ENCODE measurements at regions not wholly inside any gene's neighbourhood (a gene's known extent, or its start where the extent isn't known, plus 50 kb on each side); places are given as distances from the start of the nearest gene placed in this dataset.

DNA sequence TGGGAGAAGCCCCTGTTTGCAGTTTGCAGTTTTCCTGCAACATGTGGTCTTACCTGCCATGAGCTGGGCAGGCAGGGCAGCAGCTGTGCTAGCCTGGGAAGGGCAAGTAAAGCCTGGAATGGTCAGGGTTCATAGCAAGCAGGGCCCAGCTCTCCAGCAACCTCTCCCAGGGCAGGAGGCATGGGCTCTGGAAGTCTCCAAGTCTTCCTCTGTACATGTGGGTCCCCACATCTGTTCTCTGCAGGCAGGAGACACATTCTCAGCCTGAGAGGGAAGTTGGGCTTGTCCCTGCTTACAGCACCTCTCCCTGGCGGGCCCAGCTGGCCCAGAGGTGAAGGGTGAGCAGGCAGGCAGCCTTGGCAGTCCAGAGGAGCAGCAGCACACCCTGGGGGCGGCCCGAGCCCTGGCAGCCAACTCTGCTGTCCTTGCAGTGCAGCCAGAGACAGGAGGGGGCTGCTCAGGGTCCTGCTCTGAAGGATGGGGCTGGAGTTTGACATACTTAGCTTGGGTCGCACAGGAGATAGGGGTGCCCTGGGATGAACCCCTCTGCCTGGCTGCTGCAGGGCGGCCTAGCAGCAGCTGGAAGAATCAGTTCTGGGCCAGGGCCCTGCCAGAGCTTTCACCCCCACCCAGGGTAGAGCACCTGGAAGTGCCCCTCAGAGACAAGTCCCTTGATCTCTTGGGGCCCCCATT, 176.0 kb downstream of the MRPL14 start:
- Mint-ChIP-seq H3K4me3 (no peak overlapping the region), H3K27me3 (ENCODE audit: insufficient read depth) (peaks cover 5% of the 10 kb centered on the region), H3K9me3 (peaks cover 6% of the 10 kb centered on the region), H3K4me1 (ENCODE audit: low read depth) (no peaks in the 10 kb centered on the region), H3K27ac (no peak overlapping the region), H3K36me3 (ENCODE audit: low read depth) (no peaks in the 10 kb centered on the region)
- no peak for DNase-seq (ENCODE audit: low spot score)
- intact Hi-C loops (cut with micrococcal nuclease) = no loop called here

DNA sequence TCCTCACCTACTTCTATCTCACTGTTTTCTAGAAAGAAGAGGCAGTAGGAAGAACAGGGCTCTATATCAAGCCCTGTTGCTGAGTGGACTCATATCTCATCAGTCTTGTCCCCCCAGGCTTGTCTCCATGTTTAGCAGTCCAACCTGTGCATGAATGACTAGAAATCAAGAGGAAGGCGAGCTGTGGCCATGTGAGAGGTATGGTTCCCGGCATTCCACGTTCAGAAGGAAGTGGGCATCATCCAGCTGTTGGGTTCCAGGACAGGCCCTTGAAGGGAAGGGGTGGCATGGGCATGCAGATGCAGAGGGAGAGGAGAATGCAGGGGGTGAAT, 176.6 kb downstream of the MRPL14 start:
- H3K27me3 Mint-ChIP-seq (ENCODE audit: insufficient read depth) = peaks cover 5% of the 10 kb centered on the region
- intact Hi-C loops (cut with micrococcal nuclease) = no loop called here
- no peak overlapping the region for H3K27ac Mint-ChIP-seq
- no peak for DNase-seq (ENCODE audit: low spot score)
- no peaks in the 10 kb centered on the region for H3K36me3 Mint-ChIP-seq (ENCODE audit: low read depth)
- no peaks in the 10 kb centered on the region for H3K4me1 Mint-ChIP-seq (ENCODE audit: low read depth)
- H3K9me3 Mint-ChIP-seq = peaks cover 6% of the 10 kb centered on the region
- no peak overlapping the region for H3K4me3 Mint-ChIP-seq

DNA sequence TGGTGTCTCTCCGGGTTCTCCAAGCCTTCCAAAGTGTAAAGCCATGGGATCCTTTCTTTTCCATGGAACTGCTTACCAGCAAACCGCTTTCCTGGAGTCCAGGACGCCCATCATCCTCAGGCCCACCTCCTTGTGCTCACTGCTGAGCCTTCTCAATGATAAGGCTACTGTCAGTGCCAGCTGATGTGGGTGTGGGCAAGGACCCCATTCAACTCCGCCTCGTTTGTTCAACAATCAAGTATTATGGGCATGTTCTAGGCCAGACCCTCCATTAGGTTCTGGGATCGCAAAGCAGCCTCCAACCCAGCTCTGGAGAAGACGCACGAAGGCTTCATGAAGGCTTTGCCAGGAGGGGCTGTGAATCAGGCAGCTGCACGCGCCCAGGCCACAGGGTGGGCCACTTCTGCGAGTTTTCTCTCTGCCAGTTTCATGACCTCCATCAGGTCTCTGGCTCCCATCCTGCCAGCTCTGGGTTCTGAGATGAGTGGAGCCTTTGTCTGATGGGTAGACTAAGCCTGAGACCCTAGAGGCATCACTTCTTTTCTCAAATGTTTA, 177.1 kb downstream of the MRPL14 start:
- no peak for DNase-seq (ENCODE audit: low spot score)
- no peak overlapping the region for H3K27ac Mint-ChIP-seq
- H3K4me3 Mint-ChIP-seq = no peak overlapping the region
- H3K27me3 Mint-ChIP-seq (ENCODE audit: insufficient read depth) = peaks cover 5% of the 10 kb centered on the region
- H3K36me3 Mint-ChIP-seq (ENCODE audit: low read depth) = no peaks in the 10 kb centered on the region
- intact Hi-C loops (cut with micrococcal nuclease) = no loop called here
- no peaks in the 10 kb centered on the region for H3K4me1 Mint-ChIP-seq (ENCODE audit: low read depth)
- H3K9me3 Mint-ChIP-seq = peaks cover 8% of the 10 kb centered on the region

DNA sequence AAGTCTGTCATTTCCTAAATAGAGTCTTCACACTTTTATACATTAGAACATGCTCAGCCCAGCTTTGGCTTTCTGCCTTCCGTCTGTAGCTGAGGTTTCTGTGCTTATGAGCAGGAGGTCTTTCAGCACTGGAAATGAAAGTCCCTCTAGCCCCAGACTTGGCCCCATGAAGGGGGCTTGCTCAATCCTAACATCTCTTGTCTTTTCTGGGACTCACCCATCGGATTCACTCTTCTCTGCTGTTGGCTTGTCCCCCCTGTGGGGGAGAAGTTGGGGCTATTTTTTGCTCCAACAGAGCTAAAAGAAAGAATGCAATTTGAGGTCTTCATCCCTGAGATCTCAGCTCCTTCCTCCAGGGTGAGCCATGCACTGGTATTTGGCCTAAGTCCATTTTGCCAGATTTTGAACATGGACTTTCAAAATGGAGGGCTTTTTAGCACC, 177.7 kb downstream of the MRPL14 start:
- Mint-ChIP-seq H3K4me3 (no peak overlapping the region), H3K36me3 (ENCODE audit: low read depth) (no peaks in the 10 kb centered on the region), H3K4me1 (ENCODE audit: low read depth) (no peaks in the 10 kb centered on the region), H3K27ac (no peak overlapping the region), H3K9me3 (peaks cover 14% of the 10 kb centered on the region), H3K27me3 (ENCODE audit: insufficient read depth) (peaks cover 5% of the 10 kb centered on the region)
- DNase-seq (ENCODE audit: low spot score) = no peak
- intact Hi-C loops (cut with micrococcal nuclease) = no loop called here

DNA sequence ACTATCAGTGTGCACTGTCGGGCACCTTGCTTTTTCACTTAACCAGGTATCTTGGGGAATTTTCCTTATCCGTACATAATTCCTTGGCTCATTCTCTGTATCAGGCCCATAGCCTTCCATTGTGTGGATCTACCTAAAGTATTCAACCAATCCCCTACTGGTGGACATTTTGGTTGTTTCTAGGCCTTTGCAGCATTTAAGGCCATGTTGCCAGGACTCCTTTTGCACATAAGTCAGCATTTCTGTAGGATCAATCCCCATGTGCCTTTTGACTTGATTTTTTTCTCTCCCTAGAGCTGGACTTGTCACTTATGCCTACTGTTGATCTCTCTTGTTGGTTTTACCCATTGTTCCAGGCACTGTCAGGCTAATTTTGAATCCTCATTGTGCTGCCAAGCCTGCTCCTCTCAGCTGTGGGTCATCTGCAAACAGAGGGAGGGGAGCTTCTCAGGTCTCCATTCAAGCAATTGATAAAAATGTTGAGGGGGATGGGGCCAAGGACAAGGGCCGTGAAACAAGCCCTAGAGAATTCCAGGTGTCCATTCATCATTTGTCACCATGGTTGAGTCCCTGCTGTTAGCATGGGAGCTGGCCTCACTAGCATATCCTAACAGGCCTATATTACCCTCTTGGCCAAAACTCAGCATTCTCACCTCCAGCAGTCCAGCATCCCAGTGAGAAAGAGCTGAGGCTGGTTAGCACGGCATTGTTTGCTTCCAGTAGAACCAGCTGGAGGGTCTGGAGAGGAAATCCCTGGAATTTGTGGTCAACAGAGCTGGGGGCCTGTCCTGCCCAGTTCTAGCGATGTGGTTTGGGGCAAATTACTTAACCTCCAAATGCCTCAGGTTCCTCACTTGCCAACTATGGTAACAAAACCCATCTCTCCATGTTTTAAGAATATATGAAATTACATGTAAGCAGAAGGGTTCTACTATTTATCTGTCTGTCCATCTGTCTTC, 178.4 kb downstream of the MRPL14 start:
- Mint-ChIP-seq H3K36me3 (ENCODE audit: low read depth) (no peaks in the 10 kb centered on the region), H3K27ac (no peak overlapping the region), H3K27me3 (ENCODE audit: insufficient read depth) (peaks cover 7% of the 10 kb centered on the region), H3K4me3 (no peak overlapping the region), H3K9me3 (peaks cover 21% of the 10 kb centered on the region), H3K4me1 (ENCODE audit: low read depth) (no peaks in the 10 kb centered on the region)
- no peak for DNase-seq (ENCODE audit: low spot score)
- intact Hi-C loops (cut with micrococcal nuclease) = no loop called here

DNA sequence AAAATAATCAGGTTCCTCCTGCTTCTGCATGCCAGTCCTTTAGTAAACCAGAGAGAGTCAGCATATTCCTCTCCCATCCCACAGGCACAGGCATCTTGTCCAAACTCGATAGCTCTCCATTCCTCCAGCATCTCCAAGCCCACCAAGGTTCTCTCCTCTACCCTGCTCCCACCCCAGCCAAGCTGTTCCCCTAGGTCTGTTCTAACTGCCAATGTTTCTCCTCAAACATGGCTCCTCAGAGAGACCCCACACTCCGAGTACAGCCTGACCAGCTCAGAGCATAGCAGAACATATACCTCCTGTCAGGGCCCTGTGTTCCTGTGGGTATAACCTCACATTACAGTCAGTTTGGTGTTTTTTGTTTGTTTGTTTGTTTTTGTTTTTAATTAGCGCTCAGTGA, 177.8 kb downstream of the VEGFA start:
- Mint-ChIP-seq H3K4me3 (no peak overlapping the region), H3K36me3 (ENCODE audit: low read depth) (no peaks in the 10 kb centered on the region), H3K4me1 (ENCODE audit: low read depth) (no peaks in the 10 kb centered on the region), H3K27ac (no peak overlapping the region), H3K9me3 (peaks cover 21% of the 10 kb centered on the region), H3K27me3 (ENCODE audit: insufficient read depth) (peaks cover 7% of the 10 kb centered on the region)
- DNase-seq (ENCODE audit: low spot score) = no peak
- intact Hi-C loops (cut with micrococcal nuclease) = no loop called here

DNA sequence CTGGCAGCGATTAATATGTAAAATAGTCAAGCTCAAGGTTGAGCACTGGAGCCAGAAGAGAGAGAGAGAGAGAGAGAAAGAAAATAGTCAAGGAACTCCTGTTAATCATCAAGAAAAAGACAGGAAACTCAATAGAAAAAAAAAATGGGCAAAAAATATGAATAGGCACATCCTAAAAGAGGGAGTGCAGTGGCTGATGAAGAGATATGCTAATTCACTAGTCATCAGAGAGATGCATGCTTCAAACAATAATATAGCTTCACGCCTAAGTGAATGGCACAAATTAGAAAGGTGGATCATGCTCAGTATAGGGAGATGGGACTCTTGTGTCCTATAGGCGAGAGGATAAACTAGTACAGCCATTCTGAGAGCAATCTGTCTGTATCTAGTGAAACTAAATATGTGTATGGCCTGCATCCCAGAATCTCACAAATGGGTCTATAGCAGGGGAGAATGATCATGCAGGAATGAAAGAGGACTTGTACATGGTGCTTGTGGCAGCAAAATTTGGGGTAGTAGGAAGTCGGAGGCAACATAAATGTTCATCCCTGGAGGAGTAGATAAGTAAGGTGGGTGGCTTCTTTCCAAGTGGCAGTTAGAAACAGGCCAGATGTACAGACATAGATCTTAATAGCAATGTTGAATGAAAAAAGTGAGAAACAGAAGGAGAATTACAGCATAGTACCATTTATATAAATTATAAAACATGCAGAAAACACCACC, 176.8 kb downstream of the VEGFA start:
- Mint-ChIP-seq H3K4me3 (no peak overlapping the region), H3K27me3 (ENCODE audit: insufficient read depth) (peaks cover 7% of the 10 kb centered on the region), H3K27ac (no peak overlapping the region), H3K4me1 (ENCODE audit: low read depth) (no peaks in the 10 kb centered on the region), H3K36me3 (ENCODE audit: low read depth) (no peaks in the 10 kb centered on the region), H3K9me3 (peaks cover 21% of the 10 kb centered on the region)
- intact Hi-C loops (cut with micrococcal nuclease) = no loop called here
- no peak for DNase-seq (ENCODE audit: low spot score)

DNA sequence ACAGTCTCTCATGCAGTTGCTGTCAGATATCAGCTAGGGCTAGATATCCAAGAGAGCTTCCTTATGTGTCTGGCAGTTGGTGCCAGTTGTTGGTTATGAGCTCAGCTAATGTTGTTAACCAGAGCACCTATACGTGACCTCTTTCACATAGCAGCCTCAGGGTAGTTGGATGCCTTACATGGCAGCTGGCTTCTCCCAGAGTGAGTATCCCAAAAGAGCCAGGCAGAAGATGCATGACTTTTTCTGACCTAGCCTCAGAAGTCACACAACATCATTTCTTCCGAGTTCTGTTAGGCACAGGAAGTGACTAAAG, 175.7 kb downstream of the VEGFA start:
- H3K9me3 Mint-ChIP-seq = peaks cover 21% of the 10 kb centered on the region
- no peak overlapping the region for H3K27ac Mint-ChIP-seq
- DNase-seq (ENCODE audit: low spot score) = no peak
- H3K27me3 Mint-ChIP-seq (ENCODE audit: insufficient read depth) = peaks cover 7% of the 10 kb centered on the region
- H3K36me3 Mint-ChIP-seq (ENCODE audit: low read depth) = no peaks in the 10 kb centered on the region
- H3K4me1 Mint-ChIP-seq (ENCODE audit: low read depth) = no peaks in the 10 kb centered on the region
- intact Hi-C loops (cut with micrococcal nuclease) = no loop called here
- no peak overlapping the region for H3K4me3 Mint-ChIP-seq

DNA sequence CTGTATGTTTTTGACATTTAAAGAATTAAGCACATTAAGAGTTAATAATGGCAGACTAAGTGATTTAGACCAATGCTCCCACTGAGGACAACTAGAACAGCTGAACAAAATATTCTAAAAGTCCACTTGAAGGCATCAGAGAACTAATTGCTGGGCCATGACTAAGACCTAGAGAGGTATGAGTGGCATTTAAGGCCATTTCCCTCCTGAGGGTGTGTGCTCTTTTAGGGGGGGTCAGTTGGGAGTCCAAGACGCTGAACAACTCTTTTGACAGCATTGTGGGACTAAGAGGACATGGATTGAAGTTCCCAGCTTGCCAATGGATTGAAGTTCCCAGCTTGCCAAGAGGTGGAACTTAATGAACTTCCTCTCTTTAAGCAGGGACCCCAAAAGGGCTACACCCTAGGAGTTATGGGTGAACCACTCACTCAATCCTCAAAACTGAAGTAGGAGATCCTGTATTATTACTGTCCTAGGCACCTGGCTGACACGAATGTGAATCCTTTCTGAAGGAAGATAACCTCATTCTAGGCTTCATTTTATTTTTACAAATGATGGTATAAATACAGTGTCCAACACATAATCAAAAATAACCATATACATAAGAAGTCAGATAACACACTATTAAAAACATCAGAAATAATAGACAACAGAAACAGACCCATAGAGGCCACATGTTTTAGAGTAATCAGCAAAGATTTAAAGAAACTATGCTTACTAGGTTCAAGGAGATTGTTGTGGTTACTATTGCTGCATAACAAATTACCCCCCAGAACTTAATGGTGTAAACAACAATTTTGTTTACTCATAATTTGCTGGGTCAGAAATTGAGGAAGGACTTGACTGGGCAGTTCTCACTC, 175.1 kb downstream of the VEGFA start:
- H3K4me3 Mint-ChIP-seq = no peak overlapping the region
- peaks cover 21% of the 10 kb centered on the region for H3K9me3 Mint-ChIP-seq
- no peaks in the 10 kb centered on the region for H3K4me1 Mint-ChIP-seq (ENCODE audit: low read depth)
- H3K27ac Mint-ChIP-seq = no peak overlapping the region
- intact Hi-C loops (cut with micrococcal nuclease) = no loop called here
- H3K27me3 Mint-ChIP-seq (ENCODE audit: insufficient read depth) = peaks cover 7% of the 10 kb centered on the region
- no peaks in the 10 kb centered on the region for H3K36me3 Mint-ChIP-seq (ENCODE audit: low read depth)
- DNase-seq (ENCODE audit: low spot score) = no peak

DNA sequence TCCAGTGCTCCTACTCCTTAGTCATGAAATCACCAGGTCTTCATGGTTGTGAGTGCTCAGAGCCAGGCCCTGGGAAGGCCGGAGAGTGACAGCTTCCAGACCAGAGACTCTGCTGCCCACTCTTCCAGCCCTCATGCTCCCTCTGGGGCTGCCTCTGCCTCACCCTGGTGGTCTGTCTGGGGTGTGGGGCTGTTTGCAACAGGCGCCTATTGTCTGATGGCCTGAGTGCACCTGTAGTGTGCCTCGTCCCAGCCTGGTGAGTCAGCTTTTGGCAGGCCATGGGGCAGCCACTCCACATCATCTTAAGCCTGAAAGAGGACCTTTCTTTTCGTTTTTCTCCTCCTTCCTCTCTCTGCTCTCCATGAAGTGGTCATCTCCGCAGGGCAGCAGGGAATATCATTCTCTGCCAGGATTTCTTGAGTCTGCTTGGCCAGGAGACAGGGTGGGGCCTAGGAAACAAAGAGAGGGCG, 173.8 kb downstream of the VEGFA start:
- Mint-ChIP-seq H3K4me3 (no peak overlapping the region), H3K9me3 (peaks cover 21% of the 10 kb centered on the region), H3K36me3 (ENCODE audit: low read depth) (no peaks in the 10 kb centered on the region), H3K27ac (no peak overlapping the region), H3K27me3 (ENCODE audit: insufficient read depth) (peaks cover 6% of the 10 kb centered on the region), H3K4me1 (ENCODE audit: low read depth) (no peaks in the 10 kb centered on the region)
- intact Hi-C loops (cut with micrococcal nuclease) = no loop called here
- DNase-seq (ENCODE audit: low spot score) = no peak

DNA sequence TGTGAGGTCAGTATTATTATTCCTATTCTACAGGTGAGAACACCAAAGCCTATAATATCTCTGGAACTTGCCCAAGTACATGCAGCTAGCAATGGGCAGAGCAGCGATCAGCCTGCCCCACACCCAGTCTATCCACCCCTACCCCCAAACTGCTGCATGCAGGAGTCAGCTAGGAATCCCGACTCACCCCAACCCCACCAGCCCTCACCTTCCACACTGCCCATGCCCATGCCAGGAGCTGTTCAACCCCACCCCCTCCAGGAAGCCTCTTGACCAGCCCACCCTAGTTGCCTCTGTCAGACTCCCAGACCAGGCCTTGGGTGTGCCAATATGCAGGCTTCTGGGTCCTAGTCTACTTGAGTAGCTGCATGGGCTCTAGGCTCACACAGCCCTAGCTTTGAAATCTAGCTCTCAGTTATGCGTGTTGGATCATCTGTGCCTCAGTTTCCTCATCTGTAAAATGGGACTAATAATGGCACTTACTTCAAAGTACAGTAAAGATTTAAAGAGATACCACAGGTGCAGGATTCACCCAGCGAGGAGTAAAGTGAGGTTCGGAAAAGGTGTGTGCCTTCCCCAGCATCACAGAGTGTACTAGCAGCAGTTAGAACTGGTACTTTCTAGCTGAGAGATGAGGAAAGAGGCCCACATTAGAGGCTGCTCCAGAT, 173.2 kb downstream of the VEGFA start:
- intact Hi-C loops (cut with micrococcal nuclease) = no loop called here
- H3K9me3 Mint-ChIP-seq = peaks cover 21% of the 10 kb centered on the region
- H3K36me3 Mint-ChIP-seq (ENCODE audit: low read depth) = no peaks in the 10 kb centered on the region
- H3K4me1 Mint-ChIP-seq (ENCODE audit: low read depth) = no peaks in the 10 kb centered on the region
- H3K27me3 Mint-ChIP-seq (ENCODE audit: insufficient read depth) = peaks cover 4% of the 10 kb centered on the region
- H3K4me3 Mint-ChIP-seq = no peak overlapping the region
- no peak for DNase-seq (ENCODE audit: low spot score)
- no peak overlapping the region for H3K27ac Mint-ChIP-seq

DNA sequence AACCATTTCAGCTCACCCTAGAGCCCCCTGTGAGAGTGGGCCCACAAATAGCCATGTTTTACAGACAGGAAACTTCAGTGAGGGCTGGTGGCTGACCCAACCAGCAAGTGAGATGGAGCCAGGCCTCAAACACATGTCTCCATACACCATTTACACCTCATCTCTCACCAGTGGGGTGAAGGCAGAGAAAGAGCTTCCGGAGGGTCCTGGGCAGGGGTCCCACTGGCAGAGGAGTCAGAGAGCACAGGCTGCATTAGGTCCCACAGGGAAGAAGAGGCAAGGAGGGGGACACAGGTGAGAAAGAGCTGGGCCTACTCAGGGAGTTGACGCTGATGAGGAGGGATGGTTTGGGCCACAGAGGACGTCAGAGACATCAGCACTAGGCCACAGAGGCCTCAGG, 172.6 kb downstream of the VEGFA start:
- no peak for DNase-seq (ENCODE audit: low spot score)
- Mint-ChIP-seq H3K4me3 (no peak overlapping the region), H3K4me1 (ENCODE audit: low read depth) (no peaks in the 10 kb centered on the region), H3K36me3 (ENCODE audit: low read depth) (no peaks in the 10 kb centered on the region), H3K27ac (no peak overlapping the region), H3K27me3 (ENCODE audit: insufficient read depth) (peaks cover 4% of the 10 kb centered on the region), H3K9me3 (peaks cover 21% of the 10 kb centered on the region)
- intact Hi-C loops (cut with micrococcal nuclease) = no loop called here

Measured in activated T-helper 1 cell treated with anti-CD3 and anti-CD28 coated beads, Interleukin-12 subunit alpha, Interleukin-12 subunit beta, Interleukin-2, Interleukin-4 antibody, amounts not matched to agents 30 ng/mL and 10 ng/mL and 1 ng/mL, durations not matched to agents 14 hours and 24 hours and 36 hours (primary cell).